ENCODE measurements at regions not wholly inside any gene's neighbourhood (a gene's known extent, or its start where the extent isn't known, plus 50 kb on each side); places are given as distances from the start of the nearest gene placed in this dataset.

DNA sequence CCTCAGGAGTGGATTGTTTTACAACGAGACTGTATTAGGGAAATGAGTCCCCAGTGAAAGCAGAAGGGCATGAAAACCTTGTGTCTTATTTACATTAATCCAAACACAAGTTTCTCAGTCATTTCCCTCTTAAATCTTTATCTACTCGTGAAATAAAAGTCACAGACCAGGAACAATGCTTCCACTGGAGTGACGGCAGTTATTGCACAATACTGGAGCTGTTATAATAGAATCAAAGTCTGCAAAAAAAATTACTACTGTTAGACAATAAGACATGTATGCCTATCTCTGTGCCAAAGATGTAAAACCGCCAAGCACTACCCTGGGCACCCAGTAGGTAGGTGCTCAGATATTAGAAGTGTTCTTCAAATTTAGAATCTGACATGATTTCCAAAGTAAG is 375.5 kb downstream of the ZNF521 start:
- Mint-ChIP-seq H3K4me1 (no peaks in the 10 kb centered on the region), H3K4me3 (no peak overlapping the region), H3K27me3 (peaks cover 22% of the 10 kb centered on the region), H3K27ac (no peak overlapping the region), H3K9me3 (ENCODE audit: insufficient read depth) (no peaks in the 10 kb centered on the region)
- Histone ChIP-seq H4K20me1 (ENCODE audit: control insufficient read depth, insufficient read depth, low read length, poor library complexity, severe bottlenecking) (no peaks in the 10 kb centered on the region), H3K4me3 (ENCODE audit: control extremely low read depth in 1 of 5, extremely low read depth in 1 of 5, insufficient read depth in 1 of 5, low read depth in 2 of 5, low read length in 4 of 5) (no peak overlapping the region), H3K79me2 (ENCODE audit: control insufficient read depth, insufficient read depth, low read length) (no peaks in the 10 kb centered on the region), H2AFZ (ENCODE audit: insufficient read depth, low read depth, low read length, poor library complexity, severe bottlenecking) (no peak overlapping the region), H3K27me3 (replicated peaks in 1 of 4; ENCODE audit: control extremely low read depth in 1 of 4, control insufficient read depth in 3 of 4, insufficient read depth in 4 of 4, low read length in 3 of 4) (peaks cover 0 to 5% (median 0%) of the 10 kb centered on the region in 4 experiments), H3K9me3 (ENCODE audit: control extremely low read depth in 1 of 3, control insufficient read depth in 2 of 3, insufficient read depth in 1 of 3, low read length in 2 of 3) (no peaks in the 10 kb centered on the region), H3K4me2 (replicated peaks; ENCODE audit: low read depth, low read length, poor library complexity, severe bottlenecking) (no peak overlapping the region), H3K36me3 (replicated peaks in 1 of 2; ENCODE audit: control extremely low read depth in 1 of 2, control insufficient read depth in 1 of 2, extremely low read depth in 1 of 2, insufficient read depth in 2 of 2, low read length in 1 of 2) (no peaks in the 10 kb centered on the region), H3K4me1 (ENCODE audit: control insufficient read depth in 2 of 2, insufficient read depth in 2 of 2, low read length in 2 of 2) (no peaks in the 10 kb centered on the region), H3K9ac (ENCODE audit: low read length) (no peak overlapping the region), H3K27ac (ENCODE audit: low read length in 2 of 2) (no peak overlapping the region)
- intact Hi-C loops (cut with micrococcal nuclease), result no loop called here
- WGBS (ENCODE audit: insufficient coverage), result 100% methylated on average over 1 of the region's 4 CpGs
- CTCF ChIA-PET, result no interaction called here
- no peak for TF ChIP-seq EZH2 (IDR thresholded peaks at IDR 0.05; ENCODE audit: borderline replicate concordance, insufficient read depth, low read depth, low read length, poor library complexity, severe bottlenecking)
- TF ChIP-seq, protein P1, sequence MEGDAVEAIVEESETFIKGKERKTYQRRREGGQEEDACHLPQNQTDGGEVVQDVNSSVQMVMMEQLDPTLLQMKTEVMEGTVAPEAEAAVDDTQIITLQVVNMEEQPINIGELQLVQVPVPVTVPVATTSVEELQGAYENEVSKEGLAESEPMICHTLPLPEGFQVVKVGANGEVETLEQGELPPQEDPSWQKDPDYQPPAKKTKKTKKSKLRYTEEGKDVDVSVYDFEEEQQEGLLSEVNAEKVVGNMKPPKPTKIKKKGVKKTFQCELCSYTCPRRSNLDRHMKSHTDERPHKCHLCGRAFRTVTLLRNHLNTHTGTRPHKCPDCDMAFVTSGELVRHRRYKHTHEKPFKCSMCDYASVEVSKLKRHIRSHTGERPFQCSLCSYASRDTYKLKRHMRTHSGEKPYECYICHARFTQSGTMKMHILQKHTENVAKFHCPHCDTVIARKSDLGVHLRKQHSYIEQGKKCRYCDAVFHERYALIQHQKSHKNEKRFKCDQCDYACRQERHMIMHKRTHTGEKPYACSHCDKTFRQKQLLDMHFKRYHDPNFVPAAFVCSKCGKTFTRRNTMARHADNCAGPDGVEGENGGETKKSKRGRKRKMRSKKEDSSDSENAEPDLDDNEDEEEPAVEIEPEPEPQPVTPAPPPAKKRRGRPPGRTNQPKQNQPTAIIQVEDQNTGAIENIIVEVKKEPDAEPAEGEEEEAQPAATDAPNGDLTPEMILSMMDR (IDR thresholded peaks at IDR 0.05), result no peak
- DNase-seq (no peak), ATAC-seq (ENCODE audit: low read depth) (no peak)
- POLR2A ChIA-PET, result no interaction called here

GRCh38 chr18:24979235-24979634 is 372.7 kb downstream of the ZNF521 start:
- Histone ChIP-seq H3K4me1 (ENCODE audit: control insufficient read depth in 2 of 2, insufficient read depth in 2 of 2, low read length in 2 of 2) (no peaks in the 10 kb centered on the region), H2AFZ (ENCODE audit: insufficient read depth, low read depth, low read length, poor library complexity, severe bottlenecking) (no peak overlapping the region), H3K9ac (ENCODE audit: low read length) (no peak overlapping the region), H3K9me3 (ENCODE audit: control extremely low read depth in 1 of 3, control insufficient read depth in 2 of 3, insufficient read depth in 1 of 3, low read length in 2 of 3) (no peaks in the 10 kb centered on the region), H4K20me1 (ENCODE audit: control insufficient read depth, insufficient read depth, low read length, poor library complexity, severe bottlenecking) (no peaks in the 10 kb centered on the region), H3K4me3 (ENCODE audit: control extremely low read depth in 1 of 5, extremely low read depth in 1 of 5, insufficient read depth in 1 of 5, low read depth in 2 of 5, low read length in 4 of 5) (no peak overlapping the region), H3K27ac (ENCODE audit: low read length in 2 of 2) (no peak overlapping the region), H3K79me2 (ENCODE audit: control insufficient read depth, insufficient read depth, low read length) (no peaks in the 10 kb centered on the region), H3K36me3 (replicated peaks in 1 of 2; ENCODE audit: control extremely low read depth in 1 of 2, control insufficient read depth in 1 of 2, extremely low read depth in 1 of 2, insufficient read depth in 2 of 2, low read length in 1 of 2) (no peaks in the 10 kb centered on the region), H3K27me3 (replicated peaks in 1 of 4; ENCODE audit: control extremely low read depth in 1 of 4, control insufficient read depth in 3 of 4, insufficient read depth in 4 of 4, low read length in 3 of 4) (peaks cover 0 to 5% (median 0%) of the 10 kb centered on the region in 4 experiments), H3K4me2 (replicated peaks; ENCODE audit: low read depth, low read length, poor library complexity, severe bottlenecking) (no peak overlapping the region)
- no peak for TF ChIP-seq EZH2 (IDR thresholded peaks at IDR 0.05; ENCODE audit: borderline replicate concordance, insufficient read depth, low read depth, low read length, poor library complexity, severe bottlenecking)
- TF ChIP-seq, protein P1 (IDR thresholded peaks at IDR 0.05), result no peak
- Mint-ChIP-seq H3K27ac (no peak overlapping the region), H3K9me3 (ENCODE audit: insufficient read depth) (no peaks in the 10 kb centered on the region), H3K4me1 (no peaks in the 10 kb centered on the region), H3K27me3 (peaks cover 32% of the 10 kb centered on the region), H3K4me3 (no peak overlapping the region)
- CTCF ChIA-PET, result no interaction called here
- POLR2A ChIA-PET, result no interaction called here
- ATAC-seq (ENCODE audit: low read depth) (no peak), DNase-seq (no peak)
- 43% methylated on average over 1 of the region's 4 CpGs for WGBS (ENCODE audit: insufficient coverage)
- intact Hi-C loops (cut with micrococcal nuclease), result no loop called here

Measured in B cell (primary cell).